ENCODE measurements at regions not wholly inside any gene's neighbourhood (a gene's known extent, or its start where the extent isn't known, plus 50 kb on each side); places are given as distances from the start of the nearest gene placed in this dataset.
"Not testable (repeated sequence)": the region's sequence is repeated elsewhere in the genome, so short reads cannot be mapped to it uniquely, and the experiment has no call there.

GRCh38 chr6:47180633-47181032 lies 129.1 kb downstream of the TNFRSF21 start:
- intact Hi-C loops (cut with DNase I): no loop called here
- DNase-seq: no peak

DNA sequence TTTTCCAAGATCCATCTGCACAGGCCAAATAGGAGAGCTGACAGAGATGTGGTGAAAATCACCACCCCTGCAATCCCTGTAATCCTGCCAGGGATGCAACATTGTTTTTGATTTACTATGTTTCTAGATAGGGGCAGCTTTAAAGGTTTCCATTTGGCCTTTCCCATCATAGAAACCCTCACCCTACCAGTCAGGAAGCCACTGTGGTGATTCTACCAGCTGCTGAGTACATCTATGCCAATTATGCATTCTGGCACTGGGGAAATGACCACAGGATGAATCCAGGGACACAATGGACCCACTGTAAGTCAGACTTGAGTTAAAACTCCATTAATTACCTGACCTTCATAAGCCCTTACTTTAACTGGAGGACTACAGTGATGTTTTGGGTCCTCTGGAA lies 130.4 kb downstream of the TNFRSF21 start:
- intact Hi-C loops (cut with DNase I): no loop called here

GRCh38 chr6:47175656-47176055 lies 133.5 kb upstream of the ADGRF1 start:
- no peak for DNase-seq
- intact Hi-C loops (cut with DNase I): no loop called here

More for the DNA sequence above, 130.4 kb downstream of the TNFRSF21 start:
- DNase-seq: no peak

DNA sequence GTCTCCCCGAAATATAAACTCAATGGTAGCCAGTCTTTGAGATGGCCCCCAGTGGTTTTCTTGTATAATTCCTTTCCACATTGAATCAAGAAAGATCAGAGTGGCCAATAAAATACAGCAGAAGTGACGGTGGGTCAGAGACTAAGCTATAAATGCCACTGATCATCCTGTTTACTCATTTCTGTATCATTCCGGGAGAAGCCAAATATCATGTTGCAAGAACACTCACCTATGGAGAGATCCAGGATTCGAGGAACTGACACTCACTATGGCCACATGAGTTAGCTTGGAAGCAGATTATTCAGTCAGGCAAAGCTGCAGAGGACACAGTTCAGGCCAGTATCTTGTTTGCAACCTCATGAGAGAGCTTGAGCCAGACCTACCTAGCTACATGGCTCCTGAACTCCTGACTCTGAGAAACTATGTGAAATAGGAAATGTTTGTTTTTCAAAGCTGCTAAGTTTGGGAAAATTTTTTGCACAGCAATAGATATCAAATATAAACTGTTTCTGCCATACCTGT lies 132.4 kb upstream of the ADGRF1 start:
- intact Hi-C loops (cut with DNase I): no loop called here
- no peak for DNase-seq

GRCh38 chr6:47174063-47174462 lies 131.9 kb upstream of the ADGRF1 start:
- DNase-seq; intact Hi-C loops (cut with DNase I): not testable (repeated sequence)

GRCh38 chr6:47173145-47173544 lies 131.0 kb upstream of the ADGRF1 start:
- DNase-seq; intact Hi-C loops (cut with DNase I): not testable (repeated sequence)

DNA sequence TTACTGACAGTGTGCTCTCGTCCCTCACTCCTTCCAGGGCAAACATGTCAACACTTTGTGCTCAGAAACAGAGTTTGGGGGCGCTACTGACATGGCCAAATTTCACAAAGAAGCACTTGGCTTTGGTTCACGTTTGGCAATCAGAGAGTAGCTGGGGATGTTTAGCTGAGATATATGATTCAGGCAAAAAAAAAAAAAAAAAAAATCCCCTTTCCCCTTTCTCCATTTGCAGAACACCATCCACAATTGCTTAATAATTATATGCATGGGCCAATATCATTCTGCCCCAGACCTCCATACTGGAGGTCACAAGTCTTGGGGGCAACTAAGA lies 128.4 kb upstream of the ADGRF1 start:
- intact Hi-C loops (cut with DNase I): no loop called here
- no peak for DNase-seq

DNA sequence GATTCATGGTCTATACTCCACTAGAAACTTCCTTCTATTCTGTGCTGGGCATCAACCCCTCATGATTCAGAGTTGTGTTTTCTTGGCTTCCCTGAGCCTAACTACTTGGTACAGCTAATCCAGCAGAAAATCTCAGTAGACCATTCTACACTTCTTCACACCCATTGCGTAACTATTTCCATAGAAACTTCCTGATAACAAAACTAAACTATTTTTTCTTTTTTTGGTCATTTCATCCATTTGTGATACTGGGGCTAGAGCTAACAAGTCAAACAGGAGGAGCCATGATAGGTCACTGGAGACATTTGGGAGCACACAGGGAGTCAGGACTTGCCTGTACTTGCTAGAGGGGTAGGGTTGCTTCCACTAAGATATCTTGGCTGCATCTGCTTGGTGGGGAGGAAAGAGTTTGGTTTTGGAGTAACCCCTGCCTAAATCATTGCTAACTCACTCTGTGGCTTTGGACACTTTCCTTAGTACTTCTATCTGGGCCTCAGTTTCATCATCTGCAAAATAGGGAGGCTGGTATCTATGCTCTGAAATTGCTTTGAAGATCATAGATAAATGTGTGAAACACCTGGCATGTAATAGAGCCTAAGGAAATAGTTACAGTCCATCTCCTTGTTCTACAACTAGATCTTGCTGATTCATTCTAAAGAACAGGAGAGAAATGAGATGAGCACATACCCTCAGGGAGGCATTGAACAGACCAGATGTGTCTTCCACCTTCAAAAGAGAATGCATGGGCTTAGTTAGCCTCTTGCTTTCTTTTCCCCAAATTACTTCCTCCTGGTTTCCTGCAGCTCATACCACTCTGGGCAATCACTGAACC lies 127.9 kb upstream of the ADGRF1 start:
- intact Hi-C loops (cut with DNase I): no loop called here
- DNase-seq: no peak

DNA sequence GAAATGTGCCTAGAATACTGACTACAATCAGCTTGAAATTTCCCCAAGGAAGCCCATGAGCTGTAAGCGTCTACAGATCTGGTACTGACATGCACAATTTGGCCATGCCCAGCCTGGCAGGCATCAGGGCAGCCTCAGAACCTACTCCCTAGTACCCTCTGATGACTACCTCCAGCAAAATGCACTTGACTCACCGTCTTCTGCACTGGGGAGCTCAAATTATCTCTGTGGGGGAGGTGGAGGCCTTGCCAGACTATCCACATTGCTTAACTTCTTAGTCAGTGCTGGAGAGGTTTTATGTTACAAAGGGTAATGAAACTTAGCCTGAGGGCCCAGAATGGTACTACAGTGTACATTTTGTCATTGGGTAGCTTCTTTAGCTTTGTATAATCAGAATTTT lies 126.0 kb upstream of the ADGRF1 start:
- peak in 3 of 10 donors; percentile 35 to 84 (median 82) for DNase-seq
- intact Hi-C loops (cut with DNase I): no loop called here

GRCh38 chr6:47165918-47166317 lies 123.8 kb upstream of the ADGRF1 start:
- intact Hi-C loops (cut with DNase I): no loop called here
- no peak for DNase-seq

DNA sequence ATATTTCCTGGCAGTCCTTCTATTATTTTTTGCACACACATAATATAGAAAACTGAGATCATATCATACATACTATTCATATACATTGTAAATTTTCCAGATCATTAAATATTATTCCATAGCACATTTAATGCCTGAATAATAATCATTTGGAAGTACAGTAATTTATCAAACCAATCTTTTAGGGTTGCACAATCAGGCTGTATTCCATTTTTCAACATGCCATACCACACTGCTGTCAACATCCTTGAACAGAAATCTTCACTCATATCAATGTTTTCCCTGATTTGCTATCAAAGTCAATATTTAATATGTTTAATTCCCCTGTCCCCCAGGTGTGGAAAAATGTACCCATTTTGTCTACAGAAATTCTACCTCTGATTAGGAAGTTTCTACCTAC lies 122.7 kb upstream of the ADGRF1 start:
- intact Hi-C loops (cut with DNase I): no loop called here
- DNase-seq: no peak

- no peak for DNase-seq
- intact Hi-C loops (cut with DNase I): no loop called here
Observed at GRCh38 chr6:47163536-47163935, 121.4 kb upstream of the ADGRF1 start.

DNA sequence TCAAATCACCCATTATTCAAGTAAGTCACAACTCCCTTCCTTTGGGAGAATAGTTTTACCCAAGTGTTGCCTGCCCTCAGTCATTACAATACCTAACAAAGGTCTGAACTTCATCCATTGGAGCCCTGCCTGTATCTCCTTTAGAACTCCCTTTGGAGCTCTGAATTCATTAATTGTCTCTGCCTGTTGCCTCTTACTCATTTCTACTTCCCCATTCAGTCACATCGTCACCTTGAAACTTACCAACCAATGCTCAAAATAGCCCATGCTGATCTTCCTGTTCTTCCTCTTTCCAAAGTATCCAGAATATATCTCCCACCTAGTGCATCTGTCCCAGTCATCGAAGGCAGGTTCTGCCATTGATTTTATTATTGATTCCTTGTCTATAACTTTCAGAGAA lies 120.7 kb upstream of the ADGRF1 start:
- DNase-seq: no peak
- intact Hi-C loops (cut with DNase I): no loop called here

GRCh38 chr6:47162231-47162630 lies 120.1 kb upstream of the ADGRF1 start:
- DNase-seq: no peak
- intact Hi-C loops (cut with DNase I): no loop called here

- intact Hi-C loops (cut with DNase I): no loop called here
- DNase-seq: no peak
Observed at GRCh38 chr6:47161176-47161687, 119.1 kb upstream of the ADGRF1 start.

DNA sequence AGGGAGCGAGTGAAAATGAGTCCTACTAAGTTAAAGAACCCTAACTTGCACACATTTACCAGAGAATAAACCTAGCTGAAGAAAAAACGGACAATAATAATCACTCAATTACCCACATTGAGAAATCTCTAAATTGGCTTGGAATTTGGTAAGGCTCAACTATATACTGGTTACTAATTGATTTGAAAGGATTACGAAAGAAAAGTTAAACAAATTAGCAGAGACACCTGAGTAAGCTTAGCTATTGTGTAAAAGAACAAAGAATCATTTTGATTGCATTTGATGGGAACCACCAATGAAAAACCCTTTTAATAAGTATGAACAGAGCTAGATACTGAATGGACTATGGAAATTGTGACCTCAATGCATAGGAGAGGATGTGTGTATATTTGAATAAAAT lies 118.6 kb upstream of the ADGRF1 start:
- intact Hi-C loops (cut with DNase I): no loop called here
- no peak for DNase-seq

- intact Hi-C loops (cut with DNase I): no loop called here
- DNase-seq: no peak
Observed at GRCh38 chr6:47159763-47160162, 117.6 kb upstream of the ADGRF1 start.

- DNase-seq: no peak
- intact Hi-C loops (cut with DNase I): no loop called here
Observed at GRCh38 chr6:47157653-47158219, 115.6 kb upstream of the ADGRF1 start.

- intact Hi-C loops (cut with DNase I): no loop called here
- DNase-seq: no peak
Observed at GRCh38 chr6:47157063-47157462, 114.9 kb upstream of the ADGRF1 start.

GRCh38 chr6:47156196-47156595 lies 114.1 kb upstream of the ADGRF1 start:
- intact Hi-C loops (cut with DNase I): no loop called here
- no peak for DNase-seq

DNA sequence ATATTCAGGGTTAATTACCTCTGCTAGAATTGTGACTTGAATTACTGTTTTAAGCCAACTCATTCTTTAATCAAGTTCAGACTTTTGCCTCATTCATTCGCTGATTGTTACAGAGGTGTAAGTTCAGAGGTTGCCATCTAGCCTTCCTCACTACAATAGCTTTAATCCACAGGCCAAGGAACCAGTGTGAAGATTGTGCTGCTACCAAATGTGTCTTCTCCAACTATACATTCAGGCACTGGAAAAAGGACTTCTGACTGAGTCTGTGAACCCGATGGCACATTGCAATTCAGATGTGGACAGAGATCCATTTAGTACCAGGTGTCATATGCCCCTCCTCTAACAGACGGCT lies 111.2 kb upstream of the ADGRF1 start:
- DNase-seq: no peak
- intact Hi-C loops (cut with DNase I): no loop called here
